CD4-positive, alpha-beta T cell treated with Interleukin-15 for 4 hours (primary cell): ENCODE measurements at regions not wholly inside any gene's neighbourhood (a gene's known extent, or its start where the extent isn't known, plus 50 kb on each side); places are given as distances from the start of the nearest gene placed in this dataset.
"Not testable (repeated sequence)": the region's sequence is repeated elsewhere in the genome, so short reads cannot be mapped to it uniquely, and the experiment has no call there.

ENCODE experiments used
- DNase-seq: peaks from one replicate; pipeline ENCODE4 v3.0.0-alpha.2; 2020; ENCODE audit warnings: low spot score

DNA sequence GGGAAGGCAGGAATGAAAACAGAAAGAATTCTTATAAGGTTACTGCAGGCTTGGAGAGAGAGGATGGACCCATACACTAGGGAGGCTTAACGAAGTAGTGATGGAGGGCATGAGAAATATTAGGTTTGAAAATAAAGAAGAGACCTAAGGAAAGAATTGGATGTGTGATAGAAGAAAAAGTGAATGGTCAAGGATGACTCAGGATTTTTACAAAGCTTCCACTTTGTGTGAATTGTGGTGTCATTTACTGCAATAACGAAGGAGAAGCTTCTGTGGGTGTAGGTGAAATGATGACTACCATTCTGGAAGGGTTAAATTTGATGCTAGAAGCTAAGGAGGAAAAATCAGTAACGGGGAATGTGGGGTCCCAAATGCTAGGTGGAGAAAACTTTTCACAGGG is 191.2 kb downstream of the UTRN start:
- DNase-seq, result no peak

DNA sequence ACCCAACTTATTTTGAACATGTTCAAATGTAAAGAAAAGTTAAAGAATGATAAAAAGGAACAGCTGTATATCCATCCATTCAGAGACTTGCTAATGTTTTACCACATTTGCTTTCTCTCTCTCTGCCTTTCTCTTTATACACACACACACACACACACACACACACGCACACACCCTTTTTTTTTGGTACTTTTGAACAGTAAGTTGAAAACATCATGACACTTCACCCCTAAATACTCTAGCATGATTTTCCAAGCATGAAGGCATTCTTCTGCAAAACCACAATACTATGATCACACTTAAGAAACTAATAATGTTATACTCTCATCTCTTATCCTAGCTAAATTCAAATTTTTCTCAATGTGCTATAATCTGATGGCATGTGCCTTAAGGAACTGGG is 192.3 kb downstream of the UTRN start:
- DNase-seq, result no peak

DNA sequence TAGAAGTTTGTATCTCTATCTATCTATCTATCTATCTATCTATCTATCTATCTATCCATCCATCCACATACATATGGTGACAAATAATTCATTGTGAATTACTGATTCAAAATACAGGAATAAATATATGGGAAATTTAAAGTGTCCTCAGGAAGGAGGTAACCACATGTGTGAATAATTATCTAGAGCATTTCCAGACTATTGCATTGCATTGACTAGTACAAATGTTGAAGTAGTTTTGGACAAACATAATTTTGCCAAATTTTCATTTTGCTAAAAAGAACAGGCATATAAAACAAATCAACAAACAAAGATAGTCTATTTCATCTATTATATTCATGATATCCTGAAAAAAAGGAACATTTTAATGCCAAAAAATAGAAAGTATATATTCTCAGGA is 192.7 kb downstream of the UTRN start:
- no peak for DNase-seq

DNA sequence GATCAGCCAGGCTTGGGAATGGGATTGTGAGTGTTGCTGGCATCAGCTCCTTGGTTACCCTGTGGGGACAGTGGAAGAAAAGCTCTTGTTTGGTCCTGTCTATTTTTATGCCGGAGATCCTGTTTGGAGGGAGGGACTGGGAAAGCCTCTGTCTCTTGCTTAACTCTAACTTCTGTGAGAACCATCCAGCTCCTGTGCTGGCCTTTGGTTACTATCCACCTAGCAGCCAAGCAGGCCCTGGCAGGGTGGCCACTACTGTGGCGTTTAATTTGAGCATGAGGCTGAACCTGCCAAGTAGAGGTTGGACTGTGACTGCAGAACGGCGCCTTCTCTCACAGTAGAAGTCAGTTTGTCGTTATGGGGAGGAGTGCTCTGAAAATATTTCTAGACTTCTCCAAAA is 193.3 kb downstream of the UTRN start:
- DNase-seq, result no peak

DNA sequence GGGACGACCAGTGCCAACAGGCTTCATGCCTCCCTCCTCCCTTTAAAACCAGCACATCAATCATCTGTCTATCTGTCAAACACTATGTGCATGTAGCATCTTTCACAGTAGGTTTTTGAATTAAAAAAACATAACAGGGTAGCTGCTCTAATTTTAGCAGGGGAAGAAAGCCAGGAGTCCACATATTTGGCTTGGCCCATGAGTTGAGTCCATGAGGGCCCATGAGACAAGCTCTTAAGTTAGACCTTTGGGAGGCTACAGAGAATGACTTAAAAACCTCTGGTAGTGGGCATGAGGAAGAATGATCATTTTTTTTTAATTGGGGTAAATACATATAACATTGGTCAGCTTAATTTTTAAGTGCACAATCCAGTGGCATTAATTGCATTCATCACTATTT is 194.9 kb downstream of the UTRN start:
- DNase-seq, result no peak

DNA sequence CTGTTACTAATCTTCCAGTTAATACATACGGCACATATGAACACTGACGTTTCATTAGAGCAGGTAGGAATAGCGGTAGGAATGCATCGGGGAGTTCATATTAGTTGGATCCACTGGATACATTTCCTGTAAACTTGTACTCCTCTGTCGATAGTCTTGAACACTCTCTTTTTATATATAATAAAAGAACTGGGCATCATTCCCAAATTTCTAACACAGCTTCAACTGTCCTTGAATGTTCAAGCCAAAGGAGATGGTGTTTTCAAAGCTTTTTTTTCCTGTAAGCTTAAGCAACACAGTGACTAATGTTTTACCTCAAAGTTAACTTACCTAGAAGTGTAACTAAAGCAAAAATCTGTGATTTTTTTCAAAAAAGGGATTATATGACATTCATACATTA is 195.3 kb downstream of the UTRN start:
- no peak for DNase-seq

DNA sequence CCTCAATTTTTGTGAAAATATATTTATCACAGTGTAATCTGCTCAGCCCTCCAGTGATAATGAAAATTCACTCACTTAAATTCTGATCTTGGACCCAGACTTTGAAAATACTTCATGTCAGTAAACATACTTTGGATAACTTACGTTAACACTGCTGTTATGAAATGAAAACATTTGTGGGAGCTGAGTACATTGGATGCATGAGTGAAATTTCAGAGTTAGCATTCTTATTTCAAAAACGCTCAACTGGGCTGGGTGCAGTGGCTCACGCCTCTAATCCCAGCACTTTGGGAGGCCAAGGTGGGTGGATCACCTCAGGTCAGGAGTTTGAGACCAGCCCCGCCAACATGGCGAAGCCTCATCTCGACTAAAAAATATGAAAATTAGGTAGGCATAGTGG is 196.4 kb downstream of the UTRN start:
- DNase-seq, result no peak

DNA sequence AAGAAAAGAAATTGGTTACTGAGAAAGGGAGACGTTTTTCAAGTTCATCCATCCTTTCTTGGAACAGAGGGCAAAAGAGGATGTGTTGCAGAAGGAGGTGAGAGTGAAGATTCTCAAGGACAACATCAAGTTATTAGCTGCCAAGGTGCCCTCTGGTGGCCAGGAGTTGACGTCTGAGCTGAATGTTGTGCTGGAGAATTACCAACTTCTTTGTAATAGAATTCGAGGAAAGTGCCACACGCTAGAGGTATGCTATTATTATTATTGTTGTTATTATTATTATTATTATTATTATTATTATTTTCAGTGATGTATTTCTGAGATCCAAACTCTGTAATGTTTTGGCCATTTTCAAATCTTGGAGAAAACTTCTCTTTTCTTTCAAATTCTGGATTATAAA is 197.0 kb downstream of the UTRN start:
- DNase-seq, result peak; percentile 74

DNA sequence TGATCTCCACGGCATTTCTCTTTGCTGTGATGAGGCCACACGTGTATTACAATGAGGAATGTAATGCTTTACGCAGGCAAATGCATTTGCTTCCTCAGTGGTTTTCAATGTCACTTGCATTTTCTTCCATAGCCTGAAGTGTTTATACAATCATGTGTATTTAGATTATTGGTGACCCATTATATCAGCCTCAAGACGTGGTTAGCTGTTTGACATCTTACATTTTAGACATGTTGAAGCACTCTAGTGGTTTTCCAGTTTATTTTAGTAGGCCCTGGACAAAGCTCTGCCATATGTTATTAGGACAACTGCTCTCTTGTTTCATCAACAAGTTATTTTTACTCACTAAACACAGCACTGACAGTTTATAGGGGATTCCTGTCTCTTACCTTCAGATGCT is 200.4 kb downstream of the UTRN start:
- DNase-seq, result no peak

DNA sequence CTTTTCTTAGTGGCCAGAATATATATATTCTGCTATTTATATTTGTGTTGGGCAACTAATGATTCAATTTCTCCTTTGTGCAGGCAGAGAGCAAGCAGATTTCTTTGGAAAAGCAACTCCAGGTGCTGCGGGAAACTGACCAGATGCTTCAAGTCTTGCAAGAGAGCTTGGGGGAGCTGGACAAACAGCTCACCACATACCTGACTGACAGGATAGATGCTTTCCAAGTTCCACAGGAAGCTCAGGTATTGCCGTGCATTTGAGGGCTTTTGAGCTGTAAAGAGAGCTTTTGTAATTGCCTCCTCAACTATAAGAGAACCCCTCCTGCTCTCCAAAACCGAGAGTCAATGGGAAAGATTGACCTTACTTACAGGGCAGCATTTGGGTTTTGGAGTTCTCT is 203.5 kb downstream of the UTRN start:
- no peak for DNase-seq

DNA sequence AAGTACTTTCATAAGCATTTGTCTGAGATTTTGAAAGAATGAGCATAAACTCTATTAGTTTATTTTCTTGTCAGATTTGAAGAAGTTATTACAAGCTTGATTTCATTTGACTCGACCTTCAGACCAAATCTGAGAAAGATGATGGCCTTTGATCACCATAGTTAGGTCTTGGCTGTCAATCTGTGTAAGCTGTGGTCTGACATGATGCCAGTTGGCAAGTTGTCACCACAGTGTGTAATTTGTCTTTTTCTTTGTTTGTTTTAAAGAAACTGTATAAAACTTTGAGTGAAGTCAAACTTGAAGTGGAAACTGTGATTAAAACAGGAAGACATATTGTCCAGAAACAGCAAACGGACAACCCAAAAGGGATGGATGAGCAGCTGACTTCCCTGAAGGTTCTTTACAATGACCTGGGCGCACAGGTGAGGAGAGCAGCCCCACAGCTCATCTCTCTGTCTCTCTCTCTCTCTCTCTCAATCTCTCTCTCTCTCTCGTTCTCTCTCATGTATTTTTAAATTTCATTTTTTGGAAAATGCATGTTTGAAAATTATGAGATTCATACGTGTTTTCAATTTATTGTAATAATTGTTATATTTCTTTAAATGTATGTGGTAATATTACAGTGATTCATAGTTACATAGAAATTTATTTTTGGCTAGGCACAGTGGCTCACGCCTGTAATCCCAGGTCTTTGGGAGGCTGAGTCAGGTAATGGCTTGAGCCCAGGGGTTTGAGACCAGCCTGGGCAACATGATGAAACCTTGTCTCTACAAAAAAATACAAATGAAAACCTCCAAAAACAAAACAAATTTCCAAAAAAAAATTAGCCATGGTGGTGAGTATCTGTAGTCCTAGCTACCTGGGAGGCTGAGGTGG is 208.1 kb downstream of the UTRN start:
- DNase-seq, result no peak

DNA sequence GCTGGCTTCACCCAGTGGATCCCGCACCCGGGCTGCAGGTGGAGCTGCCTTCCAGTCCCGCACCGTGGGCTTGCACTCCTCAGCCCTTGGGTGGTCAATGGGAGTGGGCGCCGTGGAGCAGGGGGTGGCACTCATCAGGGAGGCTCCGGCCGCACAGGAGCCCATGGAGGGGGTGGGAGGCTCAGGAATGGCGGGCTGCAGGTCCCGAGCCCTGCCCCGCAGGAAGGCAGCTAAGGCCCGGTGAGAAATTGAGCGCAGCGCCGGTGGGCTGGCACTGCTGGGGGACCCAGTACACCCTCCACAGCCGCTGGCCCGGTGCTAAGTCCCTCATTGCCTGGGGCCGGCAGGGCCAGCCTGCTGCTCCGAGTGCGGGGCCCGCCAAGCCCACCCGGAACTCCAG is 209.9 kb downstream of the UTRN start:
- not testable (repeated sequence) for DNase-seq

DNA sequence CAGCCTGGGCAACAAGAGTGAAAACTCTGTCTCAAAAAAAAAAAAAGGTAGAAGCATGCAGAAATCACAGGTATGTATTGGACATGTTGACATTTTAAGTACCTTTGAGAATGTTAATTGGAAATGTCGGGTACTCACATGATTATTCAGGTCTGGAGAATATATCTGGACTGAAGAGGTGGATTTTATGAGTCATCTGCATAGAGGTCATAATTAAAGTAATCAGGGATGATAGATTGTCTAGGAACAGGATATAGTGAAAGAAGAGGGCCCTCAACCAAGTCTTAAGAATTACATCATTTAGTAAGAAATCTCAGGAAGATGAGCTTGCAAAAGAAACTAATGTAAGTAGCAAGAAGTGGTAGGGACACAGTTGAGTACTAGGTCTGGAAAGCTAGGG is 212.5 kb downstream of the UTRN start:
- DNase-seq, result no peak

DNA sequence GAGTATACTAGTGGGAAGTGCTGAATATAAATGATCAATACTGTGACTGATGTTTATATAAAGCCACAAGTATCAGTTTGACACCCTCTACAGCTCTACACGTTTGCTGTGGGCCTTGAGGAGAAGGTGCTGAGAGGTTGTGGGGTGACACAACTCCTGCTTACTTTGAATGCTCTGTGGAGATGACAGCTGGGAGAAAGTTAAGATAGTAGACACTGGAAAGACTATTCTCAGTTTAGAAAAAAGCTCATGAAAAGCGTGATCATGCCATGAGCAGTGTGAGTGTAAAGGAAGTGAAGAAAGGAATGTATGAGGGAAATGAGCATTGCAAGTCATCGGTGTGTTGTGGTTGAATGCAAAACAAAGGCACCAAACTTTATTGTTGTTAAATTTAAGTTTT is 215.8 kb downstream of the UTRN start:
- DNase-seq, result no peak

DNA sequence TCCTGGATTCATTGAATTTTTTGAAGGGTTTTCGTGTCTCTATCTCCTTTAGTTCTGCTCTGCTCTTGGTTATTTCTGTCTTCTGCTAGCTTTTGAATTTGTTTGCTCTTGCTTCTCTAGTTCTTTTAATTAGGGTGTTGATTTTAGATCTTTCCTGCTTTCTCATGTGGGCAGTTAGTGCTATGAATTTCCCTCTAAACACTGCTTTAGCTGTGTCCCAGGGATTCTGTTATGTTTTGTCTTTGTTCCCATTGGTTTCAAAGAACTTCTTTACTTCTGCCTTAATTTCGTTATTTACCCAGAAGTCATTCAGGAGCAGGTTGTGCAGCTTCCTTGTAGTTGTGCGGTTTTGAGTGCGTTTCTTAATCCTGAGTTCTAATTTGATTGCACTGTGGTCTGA is 220.1 kb downstream of the UTRN start:
- not testable (repeated sequence) for DNase-seq

DNA sequence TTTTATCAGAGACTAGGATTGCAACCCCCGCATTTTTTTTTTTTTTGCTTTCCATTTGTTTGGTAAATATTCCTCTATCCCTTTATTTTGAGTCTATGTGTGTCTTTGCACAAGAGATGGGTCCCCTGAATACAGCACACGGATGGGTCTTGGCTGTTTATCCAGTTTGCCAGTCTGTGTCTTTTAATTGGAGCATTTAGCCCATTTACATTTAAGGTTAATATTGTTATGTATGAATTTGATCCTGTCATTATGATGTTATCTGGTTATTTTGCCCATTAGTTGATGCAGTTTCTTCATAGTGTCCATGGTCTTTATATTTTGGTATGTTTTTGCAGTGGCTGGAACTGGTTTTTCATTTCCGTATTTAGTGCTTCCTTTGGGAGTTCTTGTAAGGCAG is 220.9 kb downstream of the UTRN start:
- DNase-seq, result not testable (repeated sequence)

DNA sequence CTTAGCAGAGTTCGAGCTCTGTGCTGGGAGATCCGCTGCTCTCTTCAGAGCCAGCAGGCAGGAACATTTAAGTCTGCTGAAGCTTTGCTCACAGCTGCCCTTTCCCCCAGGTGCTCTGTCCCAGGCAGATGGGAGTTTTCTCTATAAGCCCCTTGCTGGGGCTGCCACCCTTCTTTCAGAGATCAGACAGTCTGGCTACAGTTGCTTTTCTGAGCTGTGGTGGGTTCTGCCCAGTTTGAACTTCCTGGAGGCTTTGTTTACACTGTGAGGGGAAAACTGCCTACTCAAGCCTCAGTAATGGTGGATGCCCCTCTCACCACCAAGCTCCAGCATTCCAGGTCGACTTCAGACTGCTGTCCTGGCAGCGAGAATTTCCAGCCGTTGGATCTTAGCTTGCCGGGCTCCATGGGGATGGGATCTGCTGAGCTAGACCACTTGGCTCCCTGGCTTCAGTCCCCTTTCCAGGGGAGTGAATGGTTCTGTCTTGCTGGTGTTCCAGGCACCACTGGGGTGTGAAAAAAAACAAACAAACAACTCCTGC is 222.7 kb downstream of the UTRN start:
- DNase-seq, result not testable (repeated sequence)

DNA sequence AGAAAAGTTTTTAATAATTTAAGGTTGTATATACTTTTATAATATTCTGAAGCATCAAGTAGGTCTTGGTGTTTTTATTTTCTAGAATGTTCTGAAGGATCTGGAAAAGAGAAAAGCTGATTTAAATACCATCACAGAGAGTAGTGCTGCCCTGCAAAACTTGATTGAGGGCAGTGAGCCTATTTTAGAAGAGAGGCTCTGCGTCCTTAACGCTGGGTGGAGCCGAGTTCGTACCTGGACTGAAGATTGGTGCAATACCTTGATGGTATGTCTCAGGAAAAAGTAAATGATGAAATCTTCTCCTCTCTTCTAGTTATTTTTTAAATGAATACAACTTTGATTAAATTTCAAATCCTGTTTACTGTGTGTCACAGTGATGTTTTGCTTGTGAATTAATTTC is 225.7 kb downstream of the UTRN start:
- no peak for DNase-seq

DNA sequence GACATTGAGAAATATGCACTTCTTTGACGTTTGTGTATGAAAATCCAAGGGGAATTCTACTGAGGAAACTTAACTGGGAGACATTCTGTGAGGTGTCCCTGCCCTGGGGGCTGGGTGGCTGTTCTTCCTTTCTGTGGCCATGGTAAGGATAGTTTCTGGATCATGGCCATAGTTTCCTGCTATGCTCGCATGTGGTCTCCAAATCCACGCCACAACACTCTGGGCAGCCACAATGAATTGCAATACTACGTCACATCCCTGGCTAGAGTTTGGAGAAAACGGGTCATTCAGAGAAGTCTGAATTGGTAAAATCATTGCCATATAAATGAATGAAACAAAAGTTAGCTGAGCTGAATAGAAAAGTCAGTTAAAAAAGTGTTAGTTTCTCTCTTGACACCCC is 230.6 kb downstream of the UTRN start:
- no peak for DNase-seq

DNA sequence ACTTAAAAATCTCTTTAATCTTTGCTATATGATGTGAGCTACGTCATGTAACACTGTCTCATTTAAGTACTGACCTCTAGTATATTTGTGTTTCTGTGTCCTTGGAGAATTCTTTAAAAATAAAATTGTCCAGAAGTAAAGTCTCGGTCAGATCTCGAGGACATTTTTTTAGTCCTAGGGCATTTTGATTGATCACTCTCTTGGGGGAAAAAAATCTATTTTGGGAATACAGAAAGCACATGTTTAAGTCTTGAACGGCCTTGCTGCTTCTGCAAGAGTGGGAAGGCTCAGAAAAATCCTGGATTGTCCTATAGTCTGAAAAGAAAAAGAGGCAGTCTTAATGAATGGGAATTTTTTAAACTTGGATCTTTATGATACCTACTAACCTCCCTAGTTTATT is 234.3 kb downstream of the UTRN start:
- DNase-seq, result no peak

DNA sequence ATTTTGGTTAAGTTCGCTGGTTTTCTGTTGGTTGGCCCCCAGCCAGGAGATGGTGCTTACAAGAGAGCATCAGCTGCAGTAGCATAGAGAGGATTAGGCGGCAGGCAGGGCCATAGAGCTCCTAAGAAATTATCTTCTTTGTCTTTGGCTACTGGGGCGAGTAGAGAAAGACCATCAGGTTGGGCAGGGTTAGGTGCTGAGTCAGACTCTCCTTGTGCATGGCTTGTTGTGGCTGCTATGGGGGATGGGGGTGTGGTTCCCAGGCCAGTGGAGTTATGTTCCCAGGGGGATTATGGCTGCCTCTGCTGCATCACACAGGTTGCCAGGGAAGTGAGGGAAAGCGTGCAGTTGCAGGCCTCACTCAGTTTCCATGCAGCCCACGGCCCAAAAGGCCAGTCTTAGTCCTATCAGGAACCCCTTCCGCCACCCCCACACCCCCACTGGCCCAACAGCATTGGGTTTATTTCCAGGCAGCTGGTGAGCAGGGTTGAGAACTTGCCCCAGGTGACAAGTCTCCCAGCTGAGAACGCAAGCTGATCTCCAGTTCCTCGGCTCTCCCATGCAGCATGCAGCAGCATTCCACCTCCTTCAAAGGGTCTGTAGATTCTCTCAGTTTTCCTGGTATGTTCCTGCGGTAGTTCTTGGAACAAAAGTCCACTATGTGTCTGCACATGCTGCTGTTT is 243.7 kb downstream of the UTRN start:
- no peak for DNase-seq

DNA sequence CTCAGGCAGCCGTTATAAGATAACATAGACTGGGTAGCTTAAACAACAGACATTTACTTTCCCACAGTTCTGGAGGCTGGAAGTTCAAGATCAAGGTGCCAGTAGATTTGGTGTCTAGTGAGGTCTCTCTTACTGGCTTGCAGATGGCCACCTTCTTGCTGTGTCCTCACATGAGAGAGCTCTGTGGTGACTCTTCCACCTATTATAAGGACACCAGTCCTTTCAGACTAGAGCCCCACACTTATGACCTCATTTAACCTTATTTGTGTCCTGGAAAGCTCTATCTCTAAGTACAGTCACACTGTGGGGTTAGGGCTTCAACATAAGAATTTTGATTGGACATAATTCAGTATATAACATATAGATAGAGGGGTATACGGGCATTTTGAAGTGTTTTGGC is 245.0 kb downstream of the UTRN start:
- no peak for DNase-seq

DNA sequence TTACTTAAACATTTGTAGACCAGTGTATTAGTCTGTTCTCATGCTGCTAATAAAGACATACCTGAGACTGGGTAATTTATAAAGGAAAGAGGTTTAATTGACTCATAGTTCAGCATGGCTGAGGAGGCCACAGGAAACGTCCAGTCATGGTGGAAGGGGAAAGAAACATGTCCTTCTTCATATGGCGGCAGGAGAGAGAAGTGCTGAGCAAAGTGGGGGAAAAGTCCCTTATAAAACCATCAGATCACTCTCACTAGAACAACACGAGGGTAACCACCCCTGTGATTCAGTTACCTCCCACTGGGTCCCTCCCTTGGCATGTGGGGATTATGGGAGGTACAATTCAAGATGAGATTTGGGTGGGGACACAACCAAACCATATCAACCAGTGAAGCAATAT is 247.1 kb downstream of the UTRN start:
- DNase-seq, result not testable (repeated sequence)
